ENCODE measurements at regions not wholly inside any gene's neighbourhood (a gene's known extent, or its start where the extent isn't known, plus 50 kb on each side); places are given as distances from the start of the nearest gene placed in this dataset.

DNA sequence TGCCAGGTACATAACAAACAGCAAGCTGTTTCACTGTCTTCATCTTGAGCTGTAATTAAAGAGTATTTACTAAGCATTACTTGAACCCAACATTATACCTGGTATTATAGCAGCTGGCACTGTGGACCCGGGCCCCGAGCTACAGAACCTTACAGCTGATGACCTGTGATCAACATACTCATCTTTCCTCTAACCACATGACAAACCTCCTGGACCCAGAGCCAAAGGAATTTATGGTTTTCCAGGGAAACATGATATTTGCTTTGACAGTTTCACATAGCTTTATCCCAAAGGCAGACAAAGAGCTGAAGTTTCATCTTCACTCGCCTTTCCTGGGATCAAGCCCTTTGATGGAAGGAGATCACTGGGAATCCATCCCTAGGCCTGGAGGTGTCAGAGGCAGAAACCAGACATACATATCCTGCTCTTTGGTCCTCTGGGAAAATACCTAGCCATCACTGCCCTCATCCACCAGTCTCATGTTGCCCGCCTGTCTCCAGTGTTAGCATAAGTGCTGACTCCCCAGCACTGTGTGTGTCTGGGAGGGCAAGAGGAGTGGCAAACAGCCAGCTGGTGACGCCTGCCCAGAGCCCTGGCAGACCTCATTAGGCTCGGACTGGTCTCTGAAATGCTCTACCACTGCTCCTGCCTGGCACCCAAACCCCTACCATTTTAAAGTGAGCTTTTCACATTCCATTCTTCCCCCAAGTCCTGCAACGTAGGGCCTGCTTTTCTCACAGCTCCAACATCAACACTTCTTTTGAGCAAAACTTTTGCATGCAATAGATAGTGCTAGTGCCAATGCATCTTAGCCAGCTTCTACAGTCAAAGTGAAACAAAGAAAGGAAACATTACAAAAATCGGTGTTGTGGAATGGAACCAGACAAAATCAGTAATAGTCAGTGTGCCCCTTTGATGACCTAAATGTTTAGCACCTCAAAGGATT lies 138.8 kb upstream of the CTAGE1 start:
- H3K4me1 Mint-ChIP-seq (ENCODE audit: low read depth) = peaks cover 2% of the 10 kb centered on the region
- peaks cover 39% of the 10 kb centered on the region for H3K27me3 Mint-ChIP-seq (ENCODE audit: low read depth)

DNA sequence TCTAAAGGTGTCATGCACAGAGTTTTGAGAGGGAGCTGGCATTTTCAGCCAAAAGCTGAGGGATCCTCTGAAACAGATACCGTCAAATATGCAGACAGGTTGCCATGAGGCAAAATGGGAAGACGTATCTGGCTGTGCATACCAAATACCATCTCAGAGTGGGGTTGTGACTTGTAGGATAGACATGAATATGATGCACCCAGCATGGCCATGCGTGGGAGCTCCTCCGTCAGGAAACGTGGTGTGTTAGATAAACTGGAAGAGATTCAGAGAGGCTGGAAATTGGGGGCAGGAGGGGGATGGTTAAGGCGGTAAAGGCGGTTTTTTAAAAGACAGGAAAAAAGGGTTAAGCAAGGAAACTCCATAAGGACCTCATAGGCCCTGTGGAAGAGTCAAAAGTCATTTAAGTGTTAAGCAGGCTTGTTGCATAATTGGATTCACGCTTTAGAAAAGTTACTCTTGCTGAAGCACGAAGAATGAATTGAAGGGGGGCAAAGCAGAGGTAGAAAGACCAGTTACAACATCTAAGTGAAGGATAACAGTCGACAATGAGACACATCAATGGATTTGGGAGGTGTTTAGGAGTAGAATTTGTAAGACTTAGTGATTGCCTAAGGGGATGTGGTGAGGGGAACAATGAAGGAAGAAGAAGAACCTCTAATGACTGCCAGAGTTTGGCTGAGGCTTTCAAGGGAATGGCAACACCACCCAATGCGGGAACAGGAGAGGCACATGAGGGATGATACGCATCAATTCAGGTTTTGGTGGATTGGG lies 139.6 kb upstream of the CTAGE1 start:
- H3K27me3 Mint-ChIP-seq (ENCODE audit: low read depth) = peaks cover 39% of the 10 kb centered on the region
- no peak for DNase-seq (ENCODE audit: low spot score)
- H3K4me1 Mint-ChIP-seq (ENCODE audit: low read depth) = peaks cover 2% of the 10 kb centered on the region
- H3K9me3 Mint-ChIP-seq = no peaks in the 10 kb centered on the region
- H3K27ac Mint-ChIP-seq = no peak overlapping the region
- no peak overlapping the region for H3K4me3 Mint-ChIP-seq
- H3K36me3 Mint-ChIP-seq (ENCODE audit: low read depth) = no peaks in the 10 kb centered on the region

More for the DNA sequence above, 138.8 kb upstream of the CTAGE1 start:
- Mint-ChIP-seq H3K36me3 (ENCODE audit: low read depth) (no peaks in the 10 kb centered on the region), H3K9me3 (no peaks in the 10 kb centered on the region), H3K27ac (no peak overlapping the region), H3K4me3 (no peak overlapping the region)
- DNase-seq (ENCODE audit: low spot score) = no peak

GRCh38 chr18:22558945-22559385 lies 141.2 kb upstream of the CTAGE1 start:
- Mint-ChIP-seq H3K27me3 (ENCODE audit: low read depth) (peaks cover 46% of the 10 kb centered on the region), H3K9me3 (no peaks in the 10 kb centered on the region), H3K27ac (no peak overlapping the region), H3K4me3 (no peak overlapping the region), H3K4me1 (ENCODE audit: low read depth) (peaks cover 2% of the 10 kb centered on the region), H3K36me3 (ENCODE audit: low read depth) (no peaks in the 10 kb centered on the region)
- no peak for DNase-seq (ENCODE audit: low spot score)

DNA sequence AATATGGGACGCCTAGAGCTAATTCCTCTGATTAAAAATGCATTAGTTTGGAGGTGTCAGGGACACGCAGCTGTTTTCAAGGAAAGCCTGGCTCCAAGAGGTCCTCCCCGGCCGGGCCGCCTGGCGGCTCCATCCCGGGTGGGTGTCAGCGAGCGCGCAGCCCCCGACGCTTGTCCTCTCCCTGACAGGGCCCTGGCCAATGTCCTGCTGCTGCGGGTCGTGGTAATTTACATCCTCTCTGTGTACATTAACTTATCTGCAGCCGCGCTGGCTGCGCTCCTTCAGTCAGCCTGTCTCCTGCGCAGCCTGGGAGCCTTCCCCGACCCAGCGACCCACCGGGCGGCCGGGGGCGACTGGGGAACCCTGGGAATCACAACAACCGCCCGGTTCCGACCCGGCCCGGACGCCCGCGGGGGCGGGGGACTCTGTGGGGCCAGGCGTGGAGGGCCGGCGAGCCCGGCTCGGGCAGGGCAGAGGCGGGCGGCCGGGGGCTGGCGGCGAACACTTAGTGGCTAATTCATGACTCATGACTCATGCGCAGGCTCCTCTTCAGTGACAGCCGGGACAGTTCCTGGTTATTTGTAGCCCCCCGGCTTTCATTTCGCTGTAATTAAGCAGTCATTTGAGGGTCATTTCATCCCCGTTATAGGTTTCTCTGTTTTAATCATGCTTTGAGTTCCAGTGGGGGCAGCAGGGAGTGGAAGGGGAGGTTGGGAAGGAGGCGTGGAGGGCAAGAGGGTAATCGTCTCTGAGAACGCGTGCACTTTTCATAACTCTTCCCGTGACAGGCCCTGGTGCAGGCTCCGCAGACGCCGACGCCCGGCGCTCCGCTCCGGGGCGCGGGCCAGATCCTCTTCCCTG lies 141.9 kb upstream of the CTAGE1 start:
- Mint-ChIP-seq H3K4me3 (peak overlapping the region; percentile 8), H3K4me1 (ENCODE audit: low read depth) (peaks cover 2% of the 10 kb centered on the region), H3K9me3 (no peaks in the 10 kb centered on the region), H3K27me3 (ENCODE audit: low read depth) (peaks cover 46% of the 10 kb centered on the region), H3K36me3 (ENCODE audit: low read depth) (no peaks in the 10 kb centered on the region), H3K27ac (no peak overlapping the region)
- no peak for DNase-seq (ENCODE audit: low spot score)

DNA sequence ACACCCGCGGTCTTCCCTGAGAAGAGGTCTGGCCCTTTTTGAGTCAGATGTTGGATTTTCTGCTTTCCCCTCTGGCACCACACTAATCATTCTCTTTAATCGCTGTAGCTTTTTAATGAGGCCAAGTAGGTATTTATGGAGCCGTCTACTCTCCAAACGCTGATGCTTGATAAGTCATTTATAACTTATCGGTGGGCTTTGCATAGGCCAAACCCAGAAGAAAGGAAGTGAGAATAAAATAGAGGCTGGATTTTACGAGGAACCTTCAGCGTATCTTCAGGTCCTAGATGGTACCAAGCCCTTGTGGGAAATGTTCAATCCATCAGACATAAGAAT lies 142.5 kb upstream of the CTAGE1 start:
- H3K4me1 Mint-ChIP-seq (ENCODE audit: low read depth) = peaks cover 2% of the 10 kb centered on the region
- no peak overlapping the region for H3K4me3 Mint-ChIP-seq
- no peaks in the 10 kb centered on the region for H3K9me3 Mint-ChIP-seq
- no peak overlapping the region for H3K27ac Mint-ChIP-seq
- H3K27me3 Mint-ChIP-seq (ENCODE audit: low read depth) = peaks cover 46% of the 10 kb centered on the region
- H3K36me3 Mint-ChIP-seq (ENCODE audit: low read depth) = no peaks in the 10 kb centered on the region
- no peak for DNase-seq (ENCODE audit: low spot score)

GRCh38 chr18:22560797-22561196 lies 143.1 kb upstream of the CTAGE1 start:
- H3K9me3 Mint-ChIP-seq = no peaks in the 10 kb centered on the region
- DNase-seq (ENCODE audit: low spot score) = no peak
- no peak overlapping the region for H3K4me3 Mint-ChIP-seq
- no peaks in the 10 kb centered on the region for H3K36me3 Mint-ChIP-seq (ENCODE audit: low read depth)
- peaks cover 46% of the 10 kb centered on the region for H3K27me3 Mint-ChIP-seq (ENCODE audit: low read depth)
- peaks cover 2% of the 10 kb centered on the region for H3K4me1 Mint-ChIP-seq (ENCODE audit: low read depth)
- no peak overlapping the region for H3K27ac Mint-ChIP-seq

- Mint-ChIP-seq H3K27me3 (ENCODE audit: low read depth) (peaks cover 31% of the 10 kb centered on the region), H3K4me3 (no peak overlapping the region)
- DNase-seq (ENCODE audit: low spot score) = no peak
These were observed 145.5 kb upstream of the CTAGE1 start for GRCh38 chr18:22563164-22563583.

DNA sequence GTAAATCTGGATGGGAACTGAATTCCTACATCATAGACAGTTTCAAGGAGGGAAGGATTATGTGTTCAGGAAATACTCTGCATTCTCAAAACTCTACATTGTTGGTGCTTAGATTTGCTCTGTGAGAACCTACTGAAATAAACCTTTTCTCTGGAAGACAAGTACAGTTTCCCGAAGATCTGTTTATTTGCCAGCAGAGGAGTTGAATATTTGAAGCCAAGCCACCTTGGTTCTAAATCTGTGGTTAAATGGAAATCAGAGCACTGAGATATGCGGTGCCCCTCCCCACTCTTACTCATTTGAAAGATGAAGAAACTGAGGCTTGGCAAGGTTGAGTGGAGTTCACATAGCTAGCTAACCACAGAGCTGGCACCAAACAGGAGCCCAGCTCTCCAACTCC lies 146.3 kb upstream of the CTAGE1 start:
- Mint-ChIP-seq H3K4me1 (ENCODE audit: low read depth) (peaks cover 2% of the 10 kb centered on the region), H3K4me3 (no peak overlapping the region), H3K36me3 (ENCODE audit: low read depth) (no peaks in the 10 kb centered on the region), H3K27ac (no peak overlapping the region), H3K27me3 (ENCODE audit: low read depth) (peaks cover 27% of the 10 kb centered on the region), H3K9me3 (no peaks in the 10 kb centered on the region)
- no peak for DNase-seq (ENCODE audit: low spot score)

More at GRCh38 chr18:22563164-22563583, 145.5 kb upstream of the CTAGE1 start:
- H3K4me1 Mint-ChIP-seq (ENCODE audit: low read depth) = peaks cover 2% of the 10 kb centered on the region
- H3K9me3 Mint-ChIP-seq = no peaks in the 10 kb centered on the region
- no peak overlapping the region for H3K27ac Mint-ChIP-seq
- no peaks in the 10 kb centered on the region for H3K36me3 Mint-ChIP-seq (ENCODE audit: low read depth)

DNA sequence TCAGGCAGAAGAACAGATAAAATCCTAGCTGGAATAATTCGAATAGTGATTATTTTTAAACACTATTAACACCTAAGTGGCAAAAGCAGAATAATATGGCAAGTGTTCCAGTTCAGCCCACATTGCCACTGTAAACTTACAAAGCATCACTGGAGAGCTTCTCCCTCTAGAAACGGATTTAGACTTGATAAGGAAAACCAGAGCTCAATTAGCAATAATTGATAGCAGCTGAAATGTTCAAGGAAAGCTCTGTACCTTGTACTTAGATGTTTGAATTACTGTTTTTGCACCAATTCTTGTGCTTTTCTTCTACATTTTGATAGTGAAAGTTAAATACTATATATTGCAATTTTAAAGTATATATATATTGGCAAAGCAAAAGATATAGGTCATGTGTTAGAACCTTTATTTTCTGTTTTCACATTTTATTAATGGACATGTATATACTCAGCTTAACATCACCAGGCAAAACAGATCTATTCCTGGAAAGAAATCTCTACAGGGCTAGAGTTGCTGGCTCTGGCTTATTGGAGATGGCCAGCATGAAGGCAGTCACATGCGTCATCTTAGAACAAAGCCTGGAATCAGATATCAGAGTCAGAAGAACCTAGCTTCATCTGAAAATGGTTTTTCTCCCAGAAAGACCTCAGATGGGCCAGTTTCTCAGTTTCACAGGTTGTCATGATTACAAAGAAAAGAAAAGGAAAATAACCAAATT lies 149.1 kb upstream of the CTAGE1 start:
- Mint-ChIP-seq H3K27me3 (ENCODE audit: low read depth) (peaks cover 7% of the 10 kb centered on the region), H3K27ac (no peak overlapping the region), H3K36me3 (ENCODE audit: low read depth) (no peaks in the 10 kb centered on the region), H3K4me1 (ENCODE audit: low read depth) (no peaks in the 10 kb centered on the region), H3K4me3 (no peak overlapping the region), H3K9me3 (no peaks in the 10 kb centered on the region)
- DNase-seq (ENCODE audit: low spot score) = no peak

DNA sequence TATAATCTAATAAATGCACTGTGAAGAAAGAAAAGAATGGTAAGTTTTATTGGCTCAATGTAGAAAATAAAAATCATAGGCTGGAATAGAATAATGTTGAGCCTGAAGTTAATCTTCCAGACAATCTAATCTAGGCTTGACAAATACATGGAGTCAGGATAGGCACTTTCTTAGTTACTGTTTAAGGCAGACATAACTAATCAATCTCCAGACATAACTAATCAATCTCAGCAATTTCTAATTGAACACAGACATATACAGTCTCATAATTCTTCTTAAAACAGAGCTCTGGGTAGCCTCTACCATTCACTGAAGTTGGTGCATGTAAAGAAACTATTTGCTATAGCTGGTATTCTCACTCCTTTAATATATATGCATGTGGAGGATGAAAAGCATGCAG lies 150.1 kb upstream of the CTAGE1 start:
- H3K4me1 Mint-ChIP-seq (ENCODE audit: low read depth) = no peaks in the 10 kb centered on the region
- no peaks in the 10 kb centered on the region for H3K36me3 Mint-ChIP-seq (ENCODE audit: low read depth)
- H3K4me3 Mint-ChIP-seq = no peak overlapping the region
- H3K27ac Mint-ChIP-seq = no peak overlapping the region
- H3K9me3 Mint-ChIP-seq = no peaks in the 10 kb centered on the region
- peaks cover 3% of the 10 kb centered on the region for H3K27me3 Mint-ChIP-seq (ENCODE audit: low read depth)
- DNase-seq (ENCODE audit: low spot score) = no peak

GRCh38 chr18:22570492-22570891 lies 152.8 kb upstream of the CTAGE1 start:
- no peaks in the 10 kb centered on the region for H3K4me1 Mint-ChIP-seq (ENCODE audit: low read depth)
- H3K4me3 Mint-ChIP-seq = no peak overlapping the region
- no peak overlapping the region for H3K27ac Mint-ChIP-seq
- DNase-seq (ENCODE audit: low spot score) = no peak
- H3K9me3 Mint-ChIP-seq = no peaks in the 10 kb centered on the region
- no peaks in the 10 kb centered on the region for H3K36me3 Mint-ChIP-seq (ENCODE audit: low read depth)
- H3K27me3 Mint-ChIP-seq (ENCODE audit: low read depth) = no peaks in the 10 kb centered on the region

GRCh38 chr18:22572341-22572740 lies 154.6 kb upstream of the CTAGE1 start:
- no peaks in the 10 kb centered on the region for H3K27me3 Mint-ChIP-seq (ENCODE audit: low read depth)
- H3K9me3 Mint-ChIP-seq = no peaks in the 10 kb centered on the region
- no peak for DNase-seq (ENCODE audit: low spot score)
- no peak overlapping the region for H3K4me3 Mint-ChIP-seq
- no peaks in the 10 kb centered on the region for H3K36me3 Mint-ChIP-seq (ENCODE audit: low read depth)
- no peak overlapping the region for H3K27ac Mint-ChIP-seq
- H3K4me1 Mint-ChIP-seq (ENCODE audit: low read depth) = no peaks in the 10 kb centered on the region

GRCh38 chr18:22579271-22579670 lies 161.6 kb upstream of the CTAGE1 start:
- no peak overlapping the region for H3K27ac Mint-ChIP-seq
- no peaks in the 10 kb centered on the region for H3K27me3 Mint-ChIP-seq (ENCODE audit: low read depth)
- no peaks in the 10 kb centered on the region for H3K9me3 Mint-ChIP-seq
- no peak for DNase-seq (ENCODE audit: low spot score)
- H3K36me3 Mint-ChIP-seq (ENCODE audit: low read depth) = no peaks in the 10 kb centered on the region
- no peaks in the 10 kb centered on the region for H3K4me1 Mint-ChIP-seq (ENCODE audit: low read depth)
- H3K4me3 Mint-ChIP-seq = no peak overlapping the region
